Osteocyte (in vitro differentiated cells): ENCODE measurements at regions not wholly inside any gene's neighbourhood (a gene's known extent, or its start where the extent isn't known, plus 50 kb on each side); places are given as distances from the start of the nearest gene placed in this dataset.

Source experiments
- DNase-seq: peaks from one replicate; pipeline ENCODE4 v3.0.0; 2021; ENCODE audit warnings: mixed read lengths; ENCODE audit not compliant: unreplicated experiment; ENCODE audit errors: extremely low spot score
- H3K27ac Mint-ChIP-seq: one replicate; pipeline ENCODE4 v1.8.0; 2021; ENCODE audit warnings: mild to moderate bottlenecking, mixed read lengths; ENCODE audit not compliant: unreplicated experiment
- H3K27me3 Mint-ChIP-seq: one replicate; pipeline ENCODE4 v1.8.0; 2021; ENCODE audit warnings: mixed read lengths; ENCODE audit not compliant: unreplicated experiment
- H3K36me3 Mint-ChIP-seq: one replicate; pipeline ENCODE4 v1.8.0; 2021; ENCODE audit warnings: mixed read lengths; ENCODE audit not compliant: unreplicated experiment
- H3K4me1 Mint-ChIP-seq: one replicate; pipeline ENCODE4 v1.8.0; 2021; ENCODE audit warnings: mixed read lengths; ENCODE audit not compliant: unreplicated experiment
- H3K4me3 Mint-ChIP-seq: one replicate; pipeline ENCODE4 v1.8.0; 2021; ENCODE audit warnings: mild to moderate bottlenecking, moderate library complexity, mixed read lengths; ENCODE audit not compliant: unreplicated experiment
- H3K9me3 Mint-ChIP-seq: one replicate; pipeline ENCODE4 v1.8.0; 2021; ENCODE audit warnings: mixed read lengths; ENCODE audit not compliant: unreplicated experiment
- CTCF ChIP-seq: fragments of 200-600 bp; sonication (generic); IDR thresholded peaks from 2 replicates; pipeline ENCODE4 v1.5.0; 2021; ENCODE audit warnings: antibody characterized with exemption, mild to moderate bottlenecking, moderate library complexity

- no peak for DNase-seq
- Mint-ChIP-seq H3K27ac (no peak overlapping the region), H3K4me1 (peaks cover 22% of the 10 kb centered on the region), H3K27me3 (no peaks in the 10 kb centered on the region), H3K4me3 (no peak overlapping the region), H3K36me3 (no peaks in the 10 kb centered on the region), H3K9me3 (no peaks in the 10 kb centered on the region)
- TF ChIP-seq CTCF, result peak; percentile 45
Observed at GRCh38 chr5:74056789-74057164, 430.8 kb downstream of the ARHGEF28 start.

GRCh38 chr5:74056107-74056788, 430.3 kb downstream of the ARHGEF28 start:
- Mint-ChIP-seq H3K27ac (no peak overlapping the region), H3K4me1 (peaks cover 22% of the 10 kb centered on the region), H3K36me3 (no peaks in the 10 kb centered on the region), H3K27me3 (no peaks in the 10 kb centered on the region), H3K9me3 (no peaks in the 10 kb centered on the region), H3K4me3 (no peak overlapping the region)
- no peak for DNase-seq
- TF ChIP-seq CTCF, result no peak

GRCh38 chr5:74055486-74056106, 429.6 kb downstream of the ARHGEF28 start:
- H3K36me3 Mint-ChIP-seq, result no peaks in the 10 kb centered on the region
- no peaks in the 10 kb centered on the region for H3K9me3 Mint-ChIP-seq
- no peak for DNase-seq
- TF ChIP-seq CTCF, result no peak
- peaks cover 22% of the 10 kb centered on the region for H3K4me1 Mint-ChIP-seq
- H3K4me3 Mint-ChIP-seq, result no peak overlapping the region
- no peaks in the 10 kb centered on the region for H3K27me3 Mint-ChIP-seq
- no peak overlapping the region for H3K27ac Mint-ChIP-seq

- Mint-ChIP-seq H3K4me3 (no peak overlapping the region), H3K9me3 (no peaks in the 10 kb centered on the region), H3K4me1 (peaks cover 22% of the 10 kb centered on the region), H3K27ac (no peak overlapping the region), H3K27me3 (no peaks in the 10 kb centered on the region), H3K36me3 (no peaks in the 10 kb centered on the region)
- DNase-seq, result no peak
- no peak for TF ChIP-seq CTCF
Observed at GRCh38 chr5:74054641-74055421, 428.8 kb downstream of the ARHGEF28 start.

- TF ChIP-seq CTCF, result no peak
- H3K27me3 Mint-ChIP-seq, result no peaks in the 10 kb centered on the region
Observed at GRCh38 chr5:74054139-74054538, 428.1 kb downstream of the ARHGEF28 start.

More at GRCh38 chr5:74054139-74054538, 428.1 kb downstream of the ARHGEF28 start:
- DNase-seq, result no peak
- H3K4me1 Mint-ChIP-seq, result peaks cover 22% of the 10 kb centered on the region
- no peak overlapping the region for H3K27ac Mint-ChIP-seq
- H3K9me3 Mint-ChIP-seq, result no peaks in the 10 kb centered on the region
- H3K36me3 Mint-ChIP-seq, result no peaks in the 10 kb centered on the region
- no peak overlapping the region for H3K4me3 Mint-ChIP-seq
